Cardiac muscle cell (in vitro differentiated cells and primary cell): ENCODE measurements at regions not wholly inside any gene's neighbourhood (a gene's known extent, or its start where the extent isn't known, plus 50 kb on each side); places are given as distances from the start of the nearest gene placed in this dataset.

Source experiments
- DNase-seq, 2 donors: peaks; one replicate each; pipeline versions ENCODE4 v3.0.0 to v3.0.0-alpha.2; 2010 to 2017; ENCODE audit warnings: low read depth in 1 of 2, low spot score in 1 of 2
- H3K27ac ChIP-seq: fragments of 200-600 bp; sonication (generic); 2 replicates; pipeline ENCODE4 v1.5.1; 2016
- H3K27me3 ChIP-seq: fragments of 200-600 bp; sonication (generic); 2 replicates; pipeline ENCODE4 v1.6.0; 2016; ENCODE audit warnings: control low read depth
- H3K36me3 ChIP-seq: fragments of 200-600 bp; sonication (generic); 2 replicates; pipeline ENCODE4 v1.5.1; 2016; ENCODE audit warnings: control low read depth
- H3K4me1 ChIP-seq: fragments of 200-600 bp; sonication (generic); 2 replicates; pipeline ENCODE4 v1.8.1; 2017; ENCODE audit warnings: low read depth, mild to moderate bottlenecking, mixed run types
- H3K4me3 ChIP-seq: fragments of 200-600 bp; sonication (generic); 2 replicates; pipeline ENCODE4 v1.5.1; 2016; ENCODE audit warnings: mild to moderate bottlenecking
- H3K9me3 ChIP-seq: fragments of 200-600 bp; sonication (generic); 2 replicates; pipeline ENCODE4 v1.5.1; 2017; ENCODE audit warnings: low read depth, mild to moderate bottlenecking, control low read depth
- TF ChIP-seq, protein P1 (sequence below): IDR thresholded peaks from 2 replicates; pipeline ENCODE4 v1.5.1; 2012; ENCODE audit warnings: low read depth, mild to moderate bottlenecking, low read length

DNA sequence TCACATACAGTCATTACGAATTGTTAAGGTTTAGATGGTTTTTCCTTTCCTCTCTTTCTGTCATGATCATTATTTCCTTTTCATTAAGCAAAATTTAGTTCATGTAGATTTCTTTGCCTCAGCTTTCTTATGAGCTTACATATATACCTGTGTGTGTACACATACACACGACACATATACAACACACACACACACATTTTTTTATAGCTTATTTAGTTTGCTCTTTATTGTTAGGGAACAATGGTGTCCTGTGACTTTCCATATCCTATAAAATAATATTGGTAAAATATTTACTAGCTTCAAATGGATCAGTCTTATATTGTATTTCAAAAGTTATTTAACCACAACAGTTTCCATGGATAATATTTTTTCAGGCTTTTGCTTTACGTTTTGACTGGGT lies 840.7 kb downstream of the PCDH18 start:
- Histone ChIP-seq H3K27ac (no peak overlapping the region), H3K27me3 (no peaks in the 10 kb centered on the region), H3K36me3 (no peaks in the 10 kb centered on the region), H3K4me1 (no peaks in the 10 kb centered on the region), H3K9me3 (no peaks in the 10 kb centered on the region), H3K4me3 (no peak overlapping the region)
- no peak for DNase-seq
- TF ChIP-seq, protein P1, sequence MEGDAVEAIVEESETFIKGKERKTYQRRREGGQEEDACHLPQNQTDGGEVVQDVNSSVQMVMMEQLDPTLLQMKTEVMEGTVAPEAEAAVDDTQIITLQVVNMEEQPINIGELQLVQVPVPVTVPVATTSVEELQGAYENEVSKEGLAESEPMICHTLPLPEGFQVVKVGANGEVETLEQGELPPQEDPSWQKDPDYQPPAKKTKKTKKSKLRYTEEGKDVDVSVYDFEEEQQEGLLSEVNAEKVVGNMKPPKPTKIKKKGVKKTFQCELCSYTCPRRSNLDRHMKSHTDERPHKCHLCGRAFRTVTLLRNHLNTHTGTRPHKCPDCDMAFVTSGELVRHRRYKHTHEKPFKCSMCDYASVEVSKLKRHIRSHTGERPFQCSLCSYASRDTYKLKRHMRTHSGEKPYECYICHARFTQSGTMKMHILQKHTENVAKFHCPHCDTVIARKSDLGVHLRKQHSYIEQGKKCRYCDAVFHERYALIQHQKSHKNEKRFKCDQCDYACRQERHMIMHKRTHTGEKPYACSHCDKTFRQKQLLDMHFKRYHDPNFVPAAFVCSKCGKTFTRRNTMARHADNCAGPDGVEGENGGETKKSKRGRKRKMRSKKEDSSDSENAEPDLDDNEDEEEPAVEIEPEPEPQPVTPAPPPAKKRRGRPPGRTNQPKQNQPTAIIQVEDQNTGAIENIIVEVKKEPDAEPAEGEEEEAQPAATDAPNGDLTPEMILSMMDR, result no peak

DNA sequence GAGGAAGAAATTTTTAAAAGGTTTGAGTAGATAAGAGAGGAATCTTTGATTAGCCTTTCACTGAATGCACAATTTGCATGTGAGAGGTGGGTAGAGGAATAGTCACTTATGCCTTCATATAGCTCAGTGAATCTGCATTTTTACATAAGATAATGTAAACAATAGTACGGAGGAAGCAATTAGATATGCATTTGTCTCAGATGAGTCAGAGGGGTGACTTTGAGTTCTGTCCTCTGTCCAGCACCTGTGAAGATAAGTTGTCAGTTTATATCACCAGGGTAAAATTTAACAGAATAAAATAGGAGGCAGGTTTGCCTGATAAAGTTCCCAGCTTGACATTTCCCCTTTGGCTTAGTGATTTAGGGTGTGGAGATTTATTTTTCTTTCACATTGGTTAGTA lies 841.9 kb downstream of the PCDH18 start:
- TF ChIP-seq, protein P1, result no peak
- no peak for DNase-seq
- H3K27ac ChIP-seq, result no peak overlapping the region
- H3K4me3 ChIP-seq, result no peak overlapping the region
- H3K36me3 ChIP-seq, result no peaks in the 10 kb centered on the region
- H3K9me3 ChIP-seq, result no peaks in the 10 kb centered on the region
- no peaks in the 10 kb centered on the region for H3K4me1 ChIP-seq
- no peaks in the 10 kb centered on the region for H3K27me3 ChIP-seq

DNA sequence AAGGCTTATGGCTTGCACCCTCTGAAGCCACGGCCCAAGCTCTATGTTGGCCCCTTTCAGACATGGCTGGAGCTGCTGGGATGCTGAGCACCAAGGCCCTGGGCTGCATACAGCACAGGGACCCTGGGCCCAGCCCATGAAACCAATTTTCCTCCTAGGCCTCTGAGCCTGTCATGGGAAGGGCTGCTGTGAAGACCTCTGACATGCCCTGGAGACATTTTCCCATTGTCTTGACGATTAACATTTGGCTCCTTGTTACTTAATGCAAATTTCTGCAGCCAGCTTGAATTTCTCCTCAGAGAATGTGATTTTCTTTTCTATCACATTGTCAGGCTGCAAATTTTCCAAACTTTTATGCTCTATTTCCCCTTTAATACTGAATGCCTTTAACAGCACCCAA lies 844.7 kb downstream of the PCDH18 start:
- no peak for DNase-seq
- Histone ChIP-seq H3K27ac (no peak overlapping the region), H3K27me3 (no peaks in the 10 kb centered on the region), H3K9me3 (no peaks in the 10 kb centered on the region), H3K4me1 (peaks cover 12% of the 10 kb centered on the region), H3K36me3 (no peaks in the 10 kb centered on the region), H3K4me3 (no peak overlapping the region)
- TF ChIP-seq, protein P1, result no peak

DNA sequence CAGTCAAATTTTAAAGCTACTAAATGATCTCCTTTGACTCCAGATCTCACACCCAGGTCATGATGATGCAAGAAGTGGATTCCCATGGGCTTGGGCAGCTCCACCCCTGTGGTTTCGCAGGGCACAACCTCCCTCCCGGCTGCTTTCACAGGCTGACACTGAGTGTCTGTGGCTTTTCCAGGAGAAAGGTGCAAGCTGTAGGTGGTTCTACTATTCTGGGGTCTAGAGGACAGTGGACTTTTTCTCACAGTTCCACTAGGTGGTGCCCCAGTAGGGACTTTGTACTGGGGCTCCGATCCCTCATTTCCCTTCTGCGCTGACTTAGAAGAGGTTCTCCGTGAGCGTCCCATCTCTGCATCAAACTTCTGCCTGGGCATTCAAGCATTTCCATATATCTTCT lies 845.2 kb downstream of the PCDH18 start:
- TF ChIP-seq, protein P1, result peak; percentile 31
- Histone ChIP-seq H3K36me3 (no peaks in the 10 kb centered on the region), H3K4me3 (no peak overlapping the region), H3K9me3 (no peaks in the 10 kb centered on the region), H3K4me1 (peaks cover 12% of the 10 kb centered on the region), H3K27me3 (no peaks in the 10 kb centered on the region), H3K27ac (no peak overlapping the region)
- peak in 1 of 2 donors; percentile 6 for DNase-seq

DNA sequence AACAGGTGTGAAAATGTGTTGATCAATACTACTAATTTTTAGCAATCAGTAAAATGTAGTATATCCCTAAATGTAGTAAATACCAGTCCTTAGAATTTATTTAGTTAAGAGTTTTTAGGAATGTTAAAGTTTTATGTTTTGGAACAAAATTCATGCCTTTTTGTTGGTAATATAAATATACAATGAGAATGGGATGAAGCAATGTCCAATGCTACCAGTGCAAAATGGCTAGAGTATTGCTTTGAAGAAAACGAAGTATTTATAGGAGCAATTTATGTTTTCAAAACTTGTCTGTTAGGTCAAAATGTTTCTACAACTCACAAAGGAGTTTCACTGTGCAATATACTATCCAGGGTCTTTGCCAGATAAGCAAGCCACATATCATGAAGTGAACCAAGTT lies 851.5 kb downstream of the PCDH18 start:
- Histone ChIP-seq H3K27ac (no peak overlapping the region), H3K9me3 (no peaks in the 10 kb centered on the region), H3K4me1 (peaks cover 20% of the 10 kb centered on the region), H3K27me3 (no peaks in the 10 kb centered on the region), H3K4me3 (no peak overlapping the region), H3K36me3 (no peaks in the 10 kb centered on the region)
- DNase-seq, result no peak
- TF ChIP-seq, protein P1, result no peak

DNA sequence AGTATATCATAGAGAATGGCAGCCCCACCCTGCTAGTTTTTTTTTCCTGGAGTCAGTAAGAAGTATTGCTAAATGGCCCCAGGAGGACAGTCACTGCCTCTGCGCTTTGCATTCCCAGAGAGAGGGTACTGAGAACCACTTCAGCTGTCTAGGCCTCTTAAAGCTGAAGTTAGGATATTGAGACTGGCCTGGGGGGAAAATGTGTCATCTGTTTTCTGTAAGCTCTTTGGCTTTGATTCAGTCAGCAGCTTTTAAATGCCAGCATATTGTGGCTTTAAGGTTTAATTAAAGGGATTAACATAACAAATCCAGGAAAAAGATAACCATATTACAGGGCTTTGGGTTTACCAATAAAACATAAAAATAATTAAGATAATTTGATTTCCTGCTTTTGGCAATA lies 852.0 kb downstream of the PCDH18 start:
- H3K27ac ChIP-seq, result no peak overlapping the region
- no peak overlapping the region for H3K4me3 ChIP-seq
- no peaks in the 10 kb centered on the region for H3K9me3 ChIP-seq
- DNase-seq, result peak in 1 of 2 donors; percentile 76
- H3K4me1 ChIP-seq, result peaks cover 20% of the 10 kb centered on the region
- TF ChIP-seq, protein P1, result no peak
- no peaks in the 10 kb centered on the region for H3K36me3 ChIP-seq
- no peaks in the 10 kb centered on the region for H3K27me3 ChIP-seq
